ENCODE measurements at regions not wholly inside any gene's neighbourhood (a gene's known extent, or its start where the extent isn't known, plus 50 kb on each side); places are given as distances from the start of the nearest gene placed in this dataset.
A peak's percentile ranks its signal among the peaks of the same experiment; 100 is the strongest.
"Not testable (repeated sequence)": the region's sequence is repeated elsewhere in the genome, so short reads cannot be mapped to it uniquely, and the experiment has no call there.

DNA sequence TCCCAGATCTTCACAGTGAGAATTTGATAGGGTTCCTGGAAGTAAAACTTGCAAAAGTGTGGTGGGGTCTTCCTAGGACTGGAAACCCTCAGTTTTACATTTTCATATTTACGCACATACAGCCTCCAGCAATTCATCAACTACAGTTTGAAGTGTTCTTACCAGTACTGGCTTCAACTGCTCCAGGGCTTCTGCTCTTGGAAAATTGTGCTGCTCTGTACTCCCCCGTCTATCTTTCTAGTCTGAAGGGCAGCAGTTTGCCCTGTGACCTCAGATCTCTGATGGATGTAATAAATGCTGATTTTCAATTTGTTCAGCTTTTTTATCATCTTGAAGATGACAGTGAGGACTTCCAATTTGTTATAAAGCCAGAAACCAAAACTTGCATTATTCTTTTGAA lies 458.9 kb upstream of the FSTL5 start:
- DNase-seq = no peak

DNA sequence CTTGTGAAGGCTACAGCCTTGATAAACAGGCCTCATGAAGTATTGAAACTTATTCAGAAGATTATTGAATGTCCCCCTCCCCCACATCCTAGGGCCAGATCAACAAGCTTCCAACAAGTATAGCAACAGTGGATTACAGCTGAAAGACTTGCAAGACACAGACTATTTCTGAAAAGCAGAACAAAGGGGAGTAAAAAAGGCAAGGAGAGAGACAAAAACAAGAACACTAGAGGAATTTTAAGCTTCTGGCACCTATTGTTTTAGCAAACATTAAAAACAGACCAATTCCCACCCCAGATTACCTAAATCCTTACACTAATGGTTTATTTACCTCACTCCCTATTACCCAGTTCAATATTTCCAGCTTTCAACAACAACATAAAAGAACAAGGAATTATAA lies 446.3 kb upstream of the FSTL5 start:
- DNase-seq = no peak

DNA sequence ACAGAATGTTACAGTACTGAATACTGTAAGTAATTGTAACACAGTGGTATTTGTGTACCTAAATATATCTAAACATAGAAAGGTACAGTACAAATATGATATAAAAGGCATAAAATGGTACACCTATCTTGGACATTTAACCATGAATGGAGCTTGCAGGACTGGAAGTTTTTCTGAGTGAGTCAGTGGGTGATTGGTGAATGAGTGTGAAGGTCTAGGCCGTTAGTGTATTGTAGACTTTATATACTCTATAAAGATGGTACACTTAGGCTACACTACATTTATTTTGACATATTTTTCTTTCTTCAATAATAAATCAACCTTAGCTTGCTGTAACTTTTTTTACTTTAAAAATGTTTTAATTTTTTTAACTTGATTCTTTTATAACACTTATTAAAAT lies 422.5 kb upstream of the FSTL5 start:
- no peak for DNase-seq

DNA sequence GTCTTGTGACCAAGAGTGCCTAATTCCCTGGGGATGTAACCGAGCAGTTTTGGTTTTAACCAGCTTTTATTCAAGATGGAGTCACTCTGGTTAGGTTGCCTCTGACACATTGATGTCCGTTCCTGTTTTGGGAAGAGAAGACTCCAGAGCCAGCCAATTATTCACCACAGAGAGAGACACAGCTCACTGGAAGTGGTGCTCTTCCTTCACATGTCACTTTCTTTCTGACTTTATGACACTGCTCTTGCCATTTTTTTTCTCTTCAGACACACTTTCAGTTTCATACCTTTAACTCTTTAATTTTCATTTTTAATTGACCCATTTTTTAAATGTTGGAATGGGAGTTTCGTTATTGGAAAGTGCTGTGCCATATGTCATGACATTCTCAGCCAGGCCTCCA lies 418.4 kb upstream of the FSTL5 start:
- no peak for DNase-seq

DNA sequence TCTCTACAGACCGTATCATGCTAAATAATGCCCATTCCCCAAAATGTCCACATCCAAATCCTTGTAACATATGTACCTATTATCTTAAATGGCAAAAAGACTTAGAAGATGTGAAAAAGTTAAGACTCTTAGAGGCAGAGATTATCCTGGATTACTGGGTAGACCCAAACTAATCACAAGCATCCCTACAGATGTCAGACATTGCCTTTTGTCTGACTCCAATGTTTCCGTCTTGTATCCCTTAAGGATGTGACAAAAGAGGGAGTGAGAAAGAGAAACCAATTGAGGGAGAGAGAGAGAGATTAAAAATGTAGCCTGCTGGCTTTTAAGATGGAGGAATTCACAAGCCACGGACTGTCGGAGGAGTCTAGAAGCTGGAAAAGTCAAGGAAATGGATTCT lies 401.9 kb upstream of the FSTL5 start:
- DNase-seq = no peak

DNA sequence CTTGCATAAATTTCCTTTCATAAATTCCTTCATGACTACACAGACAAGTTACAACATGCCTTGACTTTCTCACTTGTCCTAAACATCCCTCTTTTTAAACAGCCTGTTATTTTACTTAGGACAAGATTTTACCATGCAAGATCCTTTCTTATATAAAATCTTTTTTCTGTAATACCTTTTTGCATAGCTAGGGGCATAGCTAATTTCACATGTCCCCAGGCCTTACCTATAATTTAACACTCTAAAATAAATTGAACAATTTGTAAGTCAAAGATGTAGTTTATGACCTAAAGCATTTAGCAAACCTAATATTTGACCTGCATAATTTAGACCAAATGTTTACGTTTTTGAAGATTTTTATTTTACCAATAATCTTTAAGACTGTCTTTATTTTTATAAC lies 396.3 kb upstream of the FSTL5 start:
- DNase-seq = no peak

DNA sequence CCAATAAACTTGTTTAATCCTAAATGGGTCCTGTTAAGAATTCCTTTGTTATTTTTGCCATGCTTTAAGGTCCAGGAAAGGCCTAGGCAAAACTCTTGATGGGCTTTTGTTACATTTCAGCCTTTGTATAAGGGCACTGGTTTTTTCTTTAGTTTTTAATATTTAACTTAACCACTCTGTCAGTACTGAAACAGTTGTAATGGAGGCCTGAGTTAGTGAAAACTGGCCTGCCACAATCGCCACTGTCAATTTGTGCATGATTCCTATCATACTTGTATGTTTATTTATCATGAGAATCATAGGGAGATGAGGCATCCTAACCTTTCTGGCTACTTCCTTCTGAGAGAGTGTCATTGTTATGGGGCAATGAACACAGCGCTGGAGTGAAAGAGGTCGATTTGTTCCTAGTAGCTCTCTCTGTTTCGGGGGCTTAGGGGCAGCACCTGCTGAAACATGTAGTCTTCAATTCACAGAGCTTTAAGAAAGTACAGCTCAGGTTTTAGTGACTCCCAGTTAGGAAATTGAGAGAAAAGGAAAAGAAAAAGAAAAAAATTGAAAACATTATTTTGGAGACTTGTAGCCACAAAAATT lies 393.8 kb upstream of the FSTL5 start:
- no peak for DNase-seq

DNA sequence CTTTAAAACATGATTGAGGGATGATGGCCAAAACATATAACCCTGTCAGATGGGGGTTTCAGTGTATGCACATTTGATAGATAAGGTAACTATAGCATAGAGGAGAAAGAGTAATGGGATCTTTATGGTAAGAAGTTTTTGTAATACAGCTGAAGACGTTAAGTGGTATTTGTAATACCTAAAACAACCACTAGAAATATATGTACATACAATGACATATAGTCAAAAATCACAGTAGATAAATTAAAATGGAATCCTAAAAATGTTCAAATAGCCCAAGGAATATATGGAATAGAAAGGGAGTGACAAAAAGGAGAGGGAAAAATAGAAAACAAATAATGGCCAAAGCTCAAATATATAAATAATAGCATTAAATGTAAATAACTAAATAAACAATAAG lies 371.3 kb upstream of the FSTL5 start:
- DNase-seq = no peak

DNA sequence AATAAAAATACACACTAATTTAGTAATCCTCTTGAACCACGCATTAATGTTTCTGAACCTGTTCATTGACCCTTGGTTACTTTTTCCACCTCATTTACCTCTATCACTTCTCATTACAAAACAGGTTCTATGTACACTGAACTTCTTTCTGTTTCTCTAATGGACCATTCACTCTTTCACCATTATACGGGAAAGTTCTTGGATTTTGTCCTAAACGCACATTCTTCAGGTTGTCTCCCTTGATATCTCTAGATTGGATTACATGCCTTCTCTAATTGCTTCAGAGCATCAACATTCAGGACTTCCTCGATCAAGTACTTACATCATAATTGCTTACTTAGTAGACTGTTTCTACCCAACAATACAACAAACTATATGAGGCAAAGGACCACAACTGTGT lies 359.4 kb upstream of the FSTL5 start:
- DNase-seq = no peak

DNA sequence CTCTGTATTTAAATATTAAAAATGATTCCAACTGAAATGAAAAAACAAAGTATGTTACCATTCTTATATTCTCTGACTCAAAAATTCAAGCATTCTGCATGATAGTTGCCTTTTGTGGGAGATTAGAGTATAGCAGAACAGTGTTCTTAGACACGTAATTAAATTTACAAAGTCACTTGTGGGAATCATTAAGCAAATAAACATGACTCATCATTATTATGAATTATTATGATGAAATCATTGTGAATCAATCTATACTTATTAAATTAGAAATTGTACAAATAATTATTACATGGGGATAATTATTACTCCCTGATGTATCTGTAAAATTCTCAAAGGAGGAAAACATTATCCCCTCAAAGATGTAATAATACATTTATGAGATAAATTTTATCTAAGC lies 358.9 kb upstream of the FSTL5 start:
- DNase-seq = no peak

DNA sequence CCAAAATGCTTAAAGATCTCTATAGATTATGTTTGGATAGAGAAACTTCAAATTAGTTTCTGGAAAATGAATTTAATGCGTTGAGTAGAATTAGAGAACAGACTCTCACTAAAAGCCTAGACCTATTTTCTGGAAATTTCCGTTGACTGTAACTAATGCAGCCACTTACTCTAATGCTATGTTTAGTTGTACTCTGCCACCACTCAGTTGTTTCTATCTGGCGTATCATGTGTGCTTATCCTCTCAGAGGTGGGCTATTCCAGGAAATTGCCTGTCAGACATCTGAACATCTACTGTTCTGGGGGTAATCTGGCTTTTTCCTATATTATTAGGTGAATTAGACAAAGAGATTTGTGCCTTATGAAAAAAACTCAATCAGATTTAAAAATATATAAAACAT lies 347.1 kb upstream of the FSTL5 start:
- no peak for DNase-seq

DNA sequence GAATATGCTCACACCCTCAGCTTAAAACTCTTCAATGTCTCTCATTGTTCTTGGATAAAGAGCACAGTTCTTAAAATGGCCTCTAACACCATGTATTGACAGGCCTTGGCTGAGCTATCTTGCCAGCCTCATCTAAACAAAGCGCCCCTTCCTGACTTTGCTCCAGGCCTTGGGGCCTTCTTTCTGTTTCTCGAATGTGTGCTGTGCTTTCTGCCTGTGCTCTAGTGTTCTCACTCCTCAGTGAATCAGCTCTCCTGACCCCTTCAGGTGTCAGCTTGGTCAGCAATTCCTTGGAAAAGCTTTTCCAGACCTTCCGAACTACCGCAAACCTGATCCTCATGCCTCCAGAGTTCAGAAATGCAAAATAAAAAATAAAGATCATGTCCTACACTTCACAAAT lies 346.3 kb upstream of the FSTL5 start:
- no peak for DNase-seq

DNA sequence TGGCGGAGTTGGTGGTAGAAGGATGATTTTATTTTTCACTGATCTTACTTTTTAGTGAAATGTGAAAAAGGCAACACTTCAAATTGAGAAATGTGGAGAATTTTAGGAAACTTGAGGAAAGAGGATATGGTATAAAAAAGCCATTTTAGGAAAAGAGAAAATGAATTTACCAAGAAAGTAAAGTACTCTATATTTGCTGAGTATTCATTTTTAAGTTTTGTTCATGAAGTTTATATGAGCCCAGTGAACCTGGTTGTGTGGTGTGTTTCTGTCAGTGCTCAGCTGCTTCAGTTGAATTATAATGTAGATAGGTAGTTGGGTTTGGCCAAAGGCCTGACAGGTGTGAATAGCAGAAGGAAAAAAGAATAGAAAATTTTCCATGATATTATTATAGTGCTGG lies 345.5 kb upstream of the FSTL5 start:
- no peak for DNase-seq

DNA sequence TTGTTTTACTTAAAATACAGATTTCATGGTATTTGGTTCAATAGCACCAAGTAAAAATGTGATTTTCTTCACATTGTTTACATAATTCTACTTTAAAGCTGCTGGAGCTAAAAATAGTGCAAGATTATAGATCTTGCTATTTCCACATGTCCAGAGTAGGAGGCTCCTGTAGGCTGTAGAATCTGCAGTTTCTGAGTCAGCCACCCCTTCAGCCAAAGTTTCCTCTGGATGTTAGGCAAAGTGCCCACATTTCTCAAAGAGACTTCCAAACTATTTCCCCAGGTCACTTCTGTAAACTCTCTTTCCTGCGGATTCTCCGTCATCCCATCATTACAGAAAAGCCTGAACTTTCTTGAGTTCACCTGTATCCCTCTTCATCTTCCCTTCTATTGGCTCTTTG lies 342.5 kb upstream of the FSTL5 start:
- DNase-seq = no peak

DNA sequence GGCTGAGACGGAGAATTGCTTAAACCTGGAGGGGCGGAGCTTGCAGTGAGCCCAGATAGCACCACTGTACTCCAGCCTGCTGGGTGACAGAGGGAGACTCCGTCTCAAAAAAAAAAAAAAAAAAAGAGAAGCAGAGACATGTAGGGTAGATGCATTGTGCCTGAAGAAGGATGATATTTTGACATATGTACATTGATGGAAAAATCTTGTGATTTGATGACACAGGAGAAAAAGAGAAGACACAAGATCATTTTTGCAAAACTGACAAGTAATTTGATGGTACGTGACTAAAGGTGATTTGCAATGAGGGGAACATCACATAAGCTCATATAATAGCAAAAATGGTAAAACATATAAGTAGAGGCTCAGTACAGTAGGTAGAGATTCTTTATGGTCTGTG lies 340.1 kb upstream of the FSTL5 start:
- no peak for DNase-seq

DNA sequence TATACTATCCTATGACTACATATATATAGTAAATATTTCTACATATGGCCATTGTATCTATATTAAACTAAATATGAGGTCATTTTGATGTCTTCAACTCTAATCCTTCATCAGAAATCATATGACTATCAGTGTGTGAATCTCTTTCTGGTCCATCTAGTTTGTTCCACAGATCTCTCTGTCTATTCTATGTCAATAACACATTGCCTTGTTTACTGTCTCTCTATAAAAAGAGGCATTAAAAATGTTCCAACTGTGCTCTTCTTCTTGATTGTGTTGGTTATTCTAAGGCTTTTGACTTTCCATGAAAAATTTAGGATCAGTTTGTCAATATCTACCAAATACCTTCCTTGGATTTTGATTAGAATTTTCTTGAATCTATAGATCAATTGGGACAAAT lies 338.3 kb upstream of the FSTL5 start:
- no peak for DNase-seq

DNA sequence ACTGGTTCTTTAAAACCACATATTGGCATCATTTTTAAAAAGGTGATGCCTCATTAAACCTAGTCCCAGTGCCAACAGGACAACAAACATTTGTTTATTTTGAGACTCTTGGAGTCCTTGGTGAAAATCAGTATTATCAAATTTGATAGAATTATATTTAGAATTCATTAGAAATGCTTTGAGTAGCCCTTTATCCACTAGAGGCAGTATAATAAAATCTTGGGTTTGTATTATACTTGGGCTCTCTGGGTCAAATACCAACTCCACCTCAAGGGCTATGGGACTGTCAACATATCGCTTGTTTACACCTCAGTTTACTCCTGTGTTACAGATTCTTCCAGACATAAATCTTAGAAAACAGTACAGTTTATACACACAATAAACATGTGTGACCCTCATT lies 335.7 kb upstream of the FSTL5 start:
- no peak for DNase-seq

DNA sequence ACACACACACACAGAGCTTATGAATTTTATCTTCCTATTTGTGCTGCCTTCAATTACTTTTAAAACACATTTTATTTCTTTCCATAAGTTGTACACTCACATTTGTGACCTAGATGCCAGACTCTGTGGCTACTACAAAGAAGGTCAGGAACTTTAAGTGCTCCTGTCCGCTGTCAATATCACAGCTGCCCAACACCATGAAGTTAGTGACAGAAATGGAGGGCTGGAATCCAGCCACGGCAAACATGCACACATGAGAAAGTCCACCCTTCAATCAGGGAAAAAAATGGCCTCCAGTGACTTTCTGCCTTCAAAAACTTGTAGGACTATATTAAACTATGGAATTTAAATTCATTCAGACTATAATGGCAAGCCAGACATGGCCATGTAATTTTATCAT lies 334.4 kb upstream of the FSTL5 start:
- peak; percentile 2 for DNase-seq

DNA sequence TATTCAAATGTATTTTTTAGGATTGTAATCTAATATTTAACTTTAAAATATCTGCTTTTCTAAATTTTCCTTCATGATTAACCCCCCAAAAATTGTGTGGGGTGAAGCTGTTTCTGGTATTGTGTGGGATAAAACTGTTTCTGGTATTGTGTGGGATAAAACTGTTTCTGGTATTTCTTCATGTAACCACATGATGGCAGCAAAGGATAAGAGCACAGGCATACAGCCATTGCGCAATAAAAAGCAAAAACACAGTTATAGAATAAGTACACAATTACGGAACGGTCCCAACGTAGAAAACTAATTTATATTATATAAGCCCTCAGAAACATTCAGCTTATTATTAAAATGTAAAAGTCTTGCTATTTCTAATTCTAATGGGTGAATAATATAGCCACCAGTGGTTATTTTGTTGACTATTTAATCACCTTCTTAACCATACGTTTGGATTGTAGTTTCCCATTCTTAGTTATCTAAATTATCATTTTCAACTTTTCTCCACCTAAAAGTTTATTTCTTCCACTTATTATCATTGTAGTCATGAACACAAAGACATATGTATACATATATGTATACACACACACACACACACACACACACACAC lies 333.9 kb upstream of the FSTL5 start:
- peak; percentile 19 for DNase-seq

DNA sequence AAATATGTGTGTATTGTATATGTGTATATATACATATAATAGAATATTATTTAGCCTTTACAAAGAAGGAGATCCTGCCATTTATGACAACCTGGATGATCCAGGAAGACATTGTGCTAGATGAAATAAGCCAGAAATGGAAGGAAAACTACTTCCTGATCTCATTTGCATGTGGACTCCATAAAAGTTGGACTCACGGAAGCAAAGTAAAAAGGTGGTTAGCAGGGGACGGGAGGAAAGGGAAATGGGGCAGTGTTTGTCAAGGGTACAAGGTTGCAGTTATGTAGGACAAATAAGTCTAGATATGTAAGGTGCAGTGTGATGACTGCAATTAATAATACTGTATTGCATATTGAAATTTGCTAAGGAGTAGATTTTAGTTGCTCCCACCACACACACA lies 331.1 kb upstream of the FSTL5 start:
- DNase-seq = no peak

DNA sequence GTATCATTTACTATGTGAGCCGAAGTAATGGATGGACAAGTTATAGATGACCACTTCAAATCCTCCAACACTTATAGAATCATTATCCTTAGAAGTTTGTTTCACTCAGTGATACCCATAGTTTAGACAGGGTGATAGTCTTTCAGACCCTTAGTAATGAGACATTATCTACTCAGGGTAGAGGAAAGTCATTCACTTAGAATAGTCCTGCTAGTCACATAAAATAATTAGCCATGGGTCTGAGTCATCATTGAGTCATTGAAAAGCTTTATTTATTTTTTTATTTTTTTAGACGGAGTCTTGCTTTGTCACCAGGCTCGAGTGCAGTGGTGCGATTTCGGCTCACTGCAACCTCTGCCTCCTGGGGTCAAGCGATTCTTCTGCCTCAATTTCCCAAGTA lies 321.7 kb upstream of the FSTL5 start:
- no peak for DNase-seq

DNA sequence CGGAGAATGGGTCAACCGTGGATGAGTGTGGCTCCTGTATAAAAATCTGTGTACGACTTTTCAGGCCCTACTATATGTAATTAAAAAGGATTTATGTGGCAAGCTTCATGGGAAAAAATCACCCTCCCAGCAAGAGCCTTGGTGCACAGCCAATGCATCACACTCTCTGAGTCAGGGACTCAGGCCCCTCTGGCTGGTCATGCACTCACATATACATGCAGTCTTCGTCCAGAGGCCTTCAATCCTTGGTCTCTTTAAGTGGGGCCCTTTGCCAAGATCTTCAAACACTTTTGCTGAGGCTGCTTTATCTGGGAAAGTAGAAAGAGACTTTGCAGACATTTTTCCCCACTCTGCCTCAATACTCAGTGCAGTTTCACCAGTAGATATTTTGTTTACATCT lies 311.4 kb upstream of the FSTL5 start:
- DNase-seq = no peak

DNA sequence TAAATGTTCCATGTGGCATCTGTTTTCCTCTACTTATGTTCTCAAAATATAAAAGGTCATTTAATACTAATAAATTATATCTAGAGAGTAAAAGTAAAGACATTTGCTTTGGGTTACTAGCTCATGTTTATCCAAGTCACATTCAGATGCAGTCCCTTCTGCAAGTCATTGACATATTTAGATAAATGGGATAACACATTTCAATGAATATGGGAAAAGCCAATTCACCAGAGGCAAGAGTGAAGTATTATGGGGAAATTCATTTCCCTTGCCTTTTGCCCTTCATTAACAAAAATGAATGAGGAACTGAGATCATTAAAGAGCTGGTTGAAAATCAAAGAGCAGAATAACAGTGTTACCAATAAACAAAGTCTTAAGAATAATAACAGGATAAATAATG lies 306.2 kb upstream of the FSTL5 start:
- no peak for DNase-seq

DNA sequence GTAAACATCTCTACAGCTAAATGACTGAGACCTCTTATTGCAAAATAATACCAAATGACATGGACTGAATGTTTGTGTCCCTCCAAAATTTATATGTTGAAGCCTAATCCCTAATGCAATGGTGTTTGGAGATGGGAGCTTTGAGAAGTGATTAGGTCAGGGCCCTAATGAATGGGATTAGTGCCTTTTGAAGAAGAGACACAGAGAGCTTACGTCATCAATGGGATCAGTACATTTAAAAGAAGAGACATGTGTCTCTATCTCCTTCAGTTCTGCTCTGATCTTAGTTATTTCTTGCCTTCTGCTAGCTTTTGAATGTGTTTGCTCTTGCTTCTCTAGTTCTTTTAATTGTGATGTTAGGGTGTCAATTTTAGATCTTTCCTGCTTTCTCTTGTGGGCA lies 301.6 kb upstream of the FSTL5 start:
- not testable (repeated sequence) for DNase-seq

DNA sequence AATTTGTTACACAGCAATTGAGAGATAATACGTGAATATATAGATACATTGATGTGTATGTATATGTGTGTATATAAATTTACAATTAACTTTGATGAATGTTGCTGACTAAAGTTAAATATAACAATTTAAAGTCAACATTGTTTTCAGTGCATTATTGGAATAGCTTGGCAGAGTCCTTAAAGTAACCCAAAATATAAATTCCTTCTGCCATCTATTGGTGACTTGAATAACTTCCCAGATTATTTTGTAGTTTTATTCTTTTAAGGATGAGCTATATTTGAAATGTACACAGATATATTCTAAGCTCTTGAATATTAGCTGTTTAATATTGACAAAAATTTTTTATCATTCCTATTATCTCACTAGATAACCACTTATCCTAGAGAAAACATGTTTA lies 298.2 kb upstream of the FSTL5 start:
- DNase-seq = no peak

Data from right kidney (tissue), 1 donor.